ENCODE measurements at regions not wholly inside any gene's neighbourhood (a gene's known extent, or its start where the extent isn't known, plus 50 kb on each side); places are given as distances from the start of the nearest gene placed in this dataset.

DNA sequence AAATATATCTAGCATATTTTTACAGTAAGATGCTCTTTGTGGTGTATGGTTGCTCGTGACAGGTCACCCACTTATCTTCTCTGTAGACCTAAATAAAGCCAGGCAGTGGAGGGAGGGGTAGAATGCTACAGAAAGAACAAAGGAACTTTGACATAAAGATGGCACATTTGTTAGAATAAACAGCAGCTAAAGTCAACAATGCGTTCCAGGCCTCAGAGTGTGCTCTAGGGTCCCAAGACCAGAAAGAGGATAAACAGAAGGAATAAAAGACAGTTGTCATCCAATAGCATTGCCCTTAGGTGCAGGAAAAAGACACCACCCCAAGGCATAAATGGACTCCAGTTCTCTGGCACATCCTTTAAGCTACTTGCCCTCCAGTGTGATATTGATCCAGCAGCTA lies 523.0 kb upstream of the CDH11 start:
- no peak for TF ChIP-seq EZH2 (IDR thresholded peaks at IDR 0.05; ENCODE audit: insufficient read depth, low read length)
- TF ChIP-seq, protein P1, sequence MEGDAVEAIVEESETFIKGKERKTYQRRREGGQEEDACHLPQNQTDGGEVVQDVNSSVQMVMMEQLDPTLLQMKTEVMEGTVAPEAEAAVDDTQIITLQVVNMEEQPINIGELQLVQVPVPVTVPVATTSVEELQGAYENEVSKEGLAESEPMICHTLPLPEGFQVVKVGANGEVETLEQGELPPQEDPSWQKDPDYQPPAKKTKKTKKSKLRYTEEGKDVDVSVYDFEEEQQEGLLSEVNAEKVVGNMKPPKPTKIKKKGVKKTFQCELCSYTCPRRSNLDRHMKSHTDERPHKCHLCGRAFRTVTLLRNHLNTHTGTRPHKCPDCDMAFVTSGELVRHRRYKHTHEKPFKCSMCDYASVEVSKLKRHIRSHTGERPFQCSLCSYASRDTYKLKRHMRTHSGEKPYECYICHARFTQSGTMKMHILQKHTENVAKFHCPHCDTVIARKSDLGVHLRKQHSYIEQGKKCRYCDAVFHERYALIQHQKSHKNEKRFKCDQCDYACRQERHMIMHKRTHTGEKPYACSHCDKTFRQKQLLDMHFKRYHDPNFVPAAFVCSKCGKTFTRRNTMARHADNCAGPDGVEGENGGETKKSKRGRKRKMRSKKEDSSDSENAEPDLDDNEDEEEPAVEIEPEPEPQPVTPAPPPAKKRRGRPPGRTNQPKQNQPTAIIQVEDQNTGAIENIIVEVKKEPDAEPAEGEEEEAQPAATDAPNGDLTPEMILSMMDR (IDR thresholded peaks at IDR 0.05; ENCODE audit: insufficient read depth, low read depth, low read length) = no peak
